Mesendoderm (in vitro differentiated cells): ENCODE measurements at regions not wholly inside any gene's neighbourhood (a gene's known extent, or its start where the extent isn't known, plus 50 kb on each side); places are given as distances from the start of the nearest gene placed in this dataset.
"Not testable (repeated sequence)": the region's sequence is repeated elsewhere in the genome, so short reads cannot be mapped to it uniquely, and the experiment has no call there.

ENCODE experiments used
- DNase-seq: peaks from one replicate; pipeline ENCODE4 v3.0.0; 2013
- H2AK5ac ChIP-seq: 2 replicates; pipeline ENCODE4 v1.6.1; 2013; ENCODE audit warnings: low read length, inconsistent platforms
- H2BK120ac ChIP-seq: 2 replicates; pipeline ENCODE4 v1.6.1; 2013; ENCODE audit warnings: low read depth, mild to moderate bottlenecking, low read length, moderate library complexity, mixed read lengths
- H2BK15ac ChIP-seq: replicated peaks from 2 replicates; pipeline ENCODE4 v1.6.1; 2013; ENCODE audit warnings: low read depth, mild to moderate bottlenecking, moderate library complexity
- H2BK5ac ChIP-seq: 2 replicates; pipeline ENCODE4 v1.6.1; 2013; ENCODE audit warnings: low read length, inconsistent platforms
- H3K18ac ChIP-seq: 2 replicates; pipeline ENCODE4 v1.6.1; 2013; ENCODE audit warnings: mild to moderate bottlenecking, low read length, mixed read lengths
- H3K23ac ChIP-seq: one replicate; pipeline ENCODE4 v1.6.1; 2013; ENCODE audit warnings: low read length
- H3K27ac ChIP-seq: 2 replicates; pipeline ENCODE4 v1.5.1; 2013; ENCODE audit warnings: low read depth, mild to moderate bottlenecking, inconsistent platforms, low read length, moderate library complexity
- H3K27me3 ChIP-seq: 2 replicates; pipeline ENCODE4 v1.6.1; 2013; ENCODE audit warnings: low read length, control low read depth, mild to moderate bottlenecking, inconsistent platforms; ENCODE audit not compliant: insufficient read depth, poor library complexity
- H3K36me3 ChIP-seq: 2 replicates; pipeline ENCODE4 v1.6.1; 2013; ENCODE audit warnings: low read length, inconsistent platforms; ENCODE audit not compliant: control insufficient read depth, insufficient read depth
- H3K4ac ChIP-seq: one replicate; pipeline ENCODE4 v1.6.1; 2013; ENCODE audit warnings: low read depth, mild to moderate bottlenecking, low read length, moderate library complexity
- H3K4me1 ChIP-seq: 2 replicates; pipeline ENCODE4 v1.6.1; 2013; ENCODE audit warnings: low read depth, low read length, inconsistent platforms; ENCODE audit not compliant: control insufficient read depth
- H3K4me2 ChIP-seq: 2 replicates; pipeline ENCODE4 v1.6.1; 2013; ENCODE audit warnings: low read length
- H3K4me3 ChIP-seq: 2 replicates; pipeline ENCODE4 v1.5.1; 2013; ENCODE audit warnings: mild to moderate bottlenecking, low read length
- H3K56ac ChIP-seq: one replicate; pipeline ENCODE4 v1.6.1; 2013; ENCODE audit warnings: low read length
- H3K79me1 ChIP-seq: 2 replicates; pipeline ENCODE4 v1.6.1; 2013; ENCODE audit warnings: low read length, inconsistent platforms
- H3K79me2 ChIP-seq: 2 replicates; pipeline ENCODE4 v1.6.1; 2013; ENCODE audit warnings: mild to moderate bottlenecking, low read length; ENCODE audit not compliant: control insufficient read depth, insufficient read depth
- H3K9ac ChIP-seq: 2 replicates; pipeline ENCODE4 v1.6.1; 2013; ENCODE audit warnings: low read length, inconsistent platforms
- H4K5ac ChIP-seq: one replicate; pipeline ENCODE4 v1.6.1; 2013; ENCODE audit warnings: low read length
- H4K8ac ChIP-seq: one replicate; pipeline ENCODE4 v1.6.1; 2013; ENCODE audit warnings: low read depth, mild to moderate bottlenecking, control low read depth, low read length, moderate library complexity
- WGBS: extraction: QIAGEN DNeasy Blood & Tissue Kit; methylation state at CpG from one replicate; pipeline ENCODE4 v1.1.7; 2013; ENCODE audit warnings: low lambda C conversion rate, missing lambda C conversion rate; ENCODE audit not compliant: insufficient coverage; ENCODE audit errors: extremely low coverage; 5-methylcytosine and 5-hydroxymethylcytosine counted together

DNA sequence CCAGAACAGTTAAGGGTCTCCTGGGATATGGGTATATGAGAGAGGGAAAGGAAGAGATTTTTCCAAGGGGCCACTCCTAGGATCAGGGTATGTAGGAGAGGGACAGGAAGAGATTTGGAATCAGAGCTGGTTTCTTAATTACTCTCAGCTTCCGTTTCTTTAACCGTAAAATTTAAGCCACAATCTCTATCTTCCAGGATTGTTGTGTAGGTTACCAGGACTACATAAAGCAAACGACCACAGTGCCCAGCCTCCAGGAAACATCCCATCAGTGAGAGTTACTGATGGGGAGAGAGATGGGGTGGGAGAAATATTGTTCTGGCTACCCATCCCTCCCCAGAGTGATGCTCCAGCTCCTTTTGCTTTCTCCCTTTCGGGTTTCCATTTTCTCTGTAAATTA, 114.6 kb upstream of the THUMPD2 start:
- H3K4ac ChIP-seq = no peak overlapping the region
- H2BK5ac ChIP-seq = no peak overlapping the region
- H3K27me3 ChIP-seq = no peaks in the 10 kb centered on the region
- no peak overlapping the region for H2BK15ac ChIP-seq
- no peak overlapping the region for H3K27ac ChIP-seq
- H3K79me2 ChIP-seq = no peaks in the 10 kb centered on the region
- H2BK120ac ChIP-seq = no peak overlapping the region
- no peak overlapping the region for H3K23ac ChIP-seq
- H3K36me3 ChIP-seq = no peaks in the 10 kb centered on the region
- DNase-seq = no peak
- H3K4me3 ChIP-seq = no peak overlapping the region
- no peak overlapping the region for H4K5ac ChIP-seq
- no peaks in the 10 kb centered on the region for H3K4me1 ChIP-seq
- no peak overlapping the region for H3K4me2 ChIP-seq
- no CpG with 5 or more reads among the region's 4 CpGs for WGBS
- H4K8ac ChIP-seq = no peak overlapping the region
- H3K9ac ChIP-seq = no peak overlapping the region
- H2AK5ac ChIP-seq = no peak overlapping the region
- no peaks in the 10 kb centered on the region for H3K79me1 ChIP-seq
- H3K56ac ChIP-seq = no peak overlapping the region
- H3K18ac ChIP-seq = no peak overlapping the region

GRCh38 chr2:39881948-39882347, 102.9 kb upstream of the THUMPD2 start:
- Histone ChIP-seq H3K4me3 (no peak overlapping the region), H2AK5ac (no peak overlapping the region), H3K56ac (no peak overlapping the region), H3K36me3 (no peaks in the 10 kb centered on the region), H3K18ac (no peak overlapping the region), H3K4me2 (no peak overlapping the region), H2BK120ac (no peak overlapping the region), H3K27me3 (no peaks in the 10 kb centered on the region), H2BK15ac (no peak overlapping the region), H4K8ac (no peak overlapping the region), H3K4ac (no peak overlapping the region), H3K23ac (no peak overlapping the region), H3K79me2 (no peaks in the 10 kb centered on the region), H2BK5ac (no peak overlapping the region), H3K79me1 (no peaks in the 10 kb centered on the region), H3K4me1 (no peaks in the 10 kb centered on the region), H4K5ac (no peak overlapping the region), H3K9ac (no peak overlapping the region), H3K27ac (no peak overlapping the region)
- no peak for DNase-seq
- no CpG with 5 or more reads among the region's 1 CpG for WGBS

DNA sequence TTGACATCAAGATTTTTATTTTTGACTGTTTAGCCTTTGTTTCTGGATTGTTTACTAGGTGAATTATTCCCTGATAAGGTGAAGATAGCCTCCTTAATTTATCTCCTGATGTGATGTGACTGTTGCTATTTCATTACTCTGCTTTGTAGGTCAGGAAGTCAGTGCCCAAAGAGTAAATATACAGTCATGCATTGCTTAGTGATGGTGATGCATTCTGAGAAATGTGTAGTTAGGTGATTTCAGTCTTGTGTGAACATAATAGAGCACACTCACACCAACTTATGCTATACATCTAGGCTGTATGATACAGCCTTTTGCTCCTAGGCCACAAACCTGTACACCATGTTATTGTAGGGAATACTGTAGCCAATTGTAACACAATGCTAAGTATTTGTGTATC, 102.4 kb upstream of the THUMPD2 start:
- no peak overlapping the region for H3K56ac ChIP-seq
- no peak overlapping the region for H2BK15ac ChIP-seq
- H3K4me3 ChIP-seq = no peak overlapping the region
- no peak overlapping the region for H4K5ac ChIP-seq
- H2AK5ac ChIP-seq = no peak overlapping the region
- no peak overlapping the region for H2BK5ac ChIP-seq
- no peak overlapping the region for H2BK120ac ChIP-seq
- H3K27ac ChIP-seq = no peak overlapping the region
- H3K79me1 ChIP-seq = no peaks in the 10 kb centered on the region
- H3K36me3 ChIP-seq = no peaks in the 10 kb centered on the region
- H3K27me3 ChIP-seq = no peaks in the 10 kb centered on the region
- no peak overlapping the region for H3K23ac ChIP-seq
- no peak overlapping the region for H3K4me2 ChIP-seq
- no peak overlapping the region for H3K18ac ChIP-seq
- DNase-seq = no peak
- no peak overlapping the region for H4K8ac ChIP-seq
- H3K4me1 ChIP-seq = no peaks in the 10 kb centered on the region
- H3K4ac ChIP-seq = no peak overlapping the region
- H3K9ac ChIP-seq = no peak overlapping the region
- no peaks in the 10 kb centered on the region for H3K79me2 ChIP-seq

- H4K8ac ChIP-seq, H2BK5ac ChIP-seq, H3K4me2 ChIP-seq, H3K27ac ChIP-seq, H3K56ac ChIP-seq, H3K23ac ChIP-seq, H3K36me3 ChIP-seq, H4K5ac ChIP-seq, H2BK120ac ChIP-seq, H3K4ac ChIP-seq, H3K4me3 ChIP-seq, DNase-seq, H3K9ac ChIP-seq, H3K79me2 ChIP-seq, H3K4me1 ChIP-seq, H2BK15ac ChIP-seq, H2AK5ac ChIP-seq, H3K27me3 ChIP-seq, H3K18ac ChIP-seq, H3K79me1 ChIP-seq: not testable (repeated sequence)
- WGBS = no CpG with 5 or more reads among the region's 2 CpGs
Observed at GRCh38 chr2:39879001-39879400, 99.9 kb upstream of the THUMPD2 start.

- no peak overlapping the region for H2BK120ac ChIP-seq
- no peak overlapping the region for H3K27ac ChIP-seq
- H4K5ac ChIP-seq = no peak overlapping the region
- no peak overlapping the region for H3K56ac ChIP-seq
- no peak overlapping the region for H2AK5ac ChIP-seq
- H3K4me3 ChIP-seq = no peak overlapping the region
- no peak overlapping the region for H2BK15ac ChIP-seq
- no peak overlapping the region for H3K9ac ChIP-seq
- no peaks in the 10 kb centered on the region for H3K27me3 ChIP-seq
- H3K36me3 ChIP-seq = no peaks in the 10 kb centered on the region
- H4K8ac ChIP-seq = no peak overlapping the region
- H3K79me1 ChIP-seq = no peaks in the 10 kb centered on the region
- H3K4me2 ChIP-seq = no peak overlapping the region
- no peaks in the 10 kb centered on the region for H3K79me2 ChIP-seq
- H3K23ac ChIP-seq = no peak overlapping the region
- H2BK5ac ChIP-seq = no peak overlapping the region
- no peak overlapping the region for H3K4ac ChIP-seq
- WGBS = no CpG with 5 or more reads among the region's 1 CpG
- no peak for DNase-seq
- H3K4me1 ChIP-seq = no peaks in the 10 kb centered on the region
- no peak overlapping the region for H3K18ac ChIP-seq
Observed at GRCh38 chr2:39875914-39876267, 96.8 kb upstream of the THUMPD2 start.

GRCh38 chr2:39875182-39875913, 96.3 kb upstream of the THUMPD2 start:
- no peaks in the 10 kb centered on the region for H3K79me2 ChIP-seq
- no peaks in the 10 kb centered on the region for H3K27me3 ChIP-seq
- no peak overlapping the region for H3K4ac ChIP-seq
- H3K4me2 ChIP-seq = no peak overlapping the region
- H4K8ac ChIP-seq = no peak overlapping the region
- H3K18ac ChIP-seq = no peak overlapping the region
- H3K36me3 ChIP-seq = no peaks in the 10 kb centered on the region
- no peak for DNase-seq
- no peak overlapping the region for H3K23ac ChIP-seq
- H2BK120ac ChIP-seq = no peak overlapping the region
- no peaks in the 10 kb centered on the region for H3K79me1 ChIP-seq
- no peak overlapping the region for H3K56ac ChIP-seq
- no CpG with 5 or more reads among the region's 5 CpGs for WGBS
- H4K5ac ChIP-seq = no peak overlapping the region
- no peak overlapping the region for H3K9ac ChIP-seq
- no peak overlapping the region for H2AK5ac ChIP-seq
- no peak overlapping the region for H2BK5ac ChIP-seq
- no peak overlapping the region for H3K27ac ChIP-seq
- no peak overlapping the region for H3K4me3 ChIP-seq
- H3K4me1 ChIP-seq = no peaks in the 10 kb centered on the region
- H2BK15ac ChIP-seq = no peak overlapping the region
